ENCODE measurements at regions not wholly inside any gene's neighbourhood (a gene's known extent, or its start where the extent isn't known, plus 50 kb on each side); places are given as distances from the start of the nearest gene placed in this dataset.

- H4K20me1 ChIP-seq (ENCODE audit: insufficient read depth, low read depth, low read length): no peaks in the 10 kb centered on the region
- H3K27me3 ChIP-seq (ENCODE audit: low read length): no peaks in the 10 kb centered on the region
- no peak overlapping the region for H3K4me2 ChIP-seq (ENCODE audit: low read depth, low read length, poor library complexity, severe bottlenecking)
- no peak overlapping the region for H3K4me3 ChIP-seq (ENCODE audit: low read length)
- H2AFZ ChIP-seq (ENCODE audit: low read length): no peak overlapping the region
- no peak overlapping the region for H3K27ac ChIP-seq (ENCODE audit: low read length)
- no peaks in the 10 kb centered on the region for H3K79me2 ChIP-seq (ENCODE audit: low read length)
- H3K9me3 ChIP-seq (ENCODE audit: low read length): peaks cover 9% of the 10 kb centered on the region; the same call in 1 of the 2 replicates
- H3K36me3 ChIP-seq (ENCODE audit: insufficient read depth, low read length): no peaks in the 10 kb centered on the region
- DNase-seq: no peak
- no peak overlapping the region for H3K9ac ChIP-seq (ENCODE audit: low read length)
- no peaks in the 10 kb centered on the region for H3K9me2 ChIP-seq (replicated peaks; ENCODE audit: insufficient read depth, low read length)
- no peaks in the 10 kb centered on the region for H3K4me1 ChIP-seq (ENCODE audit: low read length)
Observed at GRCh38 chr5:125837866-125838265, 585.3 kb upstream of the GRAMD2B start.

- Histone ChIP-seq H3K79me2 (ENCODE audit: low read length) (no peaks in the 10 kb centered on the region), H2AFZ (ENCODE audit: low read length) (no peak overlapping the region), H3K9me3 (ENCODE audit: low read length) (no peaks in the 10 kb centered on the region), H3K4me3 (ENCODE audit: low read length) (no peak overlapping the region), H3K27me3 (ENCODE audit: low read length) (no peaks in the 10 kb centered on the region), H3K9me2 (replicated peaks; ENCODE audit: insufficient read depth, low read length) (no peaks in the 10 kb centered on the region; the same call in 1 of the 2 replicates), H3K4me1 (ENCODE audit: low read length) (no peaks in the 10 kb centered on the region), H3K4me2 (ENCODE audit: low read depth, low read length, poor library complexity, severe bottlenecking) (no peak overlapping the region), H3K27ac (ENCODE audit: low read length) (no peak overlapping the region), H3K36me3 (ENCODE audit: insufficient read depth, low read length) (no peaks in the 10 kb centered on the region), H3K9ac (ENCODE audit: low read length) (no peak overlapping the region), H4K20me1 (ENCODE audit: insufficient read depth, low read depth, low read length) (no peaks in the 10 kb centered on the region)
- DNase-seq: no peak
Observed at GRCh38 chr5:125847561-125847960, 575.6 kb upstream of the GRAMD2B start.

- H3K9me3 ChIP-seq (ENCODE audit: low read length): no peaks in the 10 kb centered on the region
- no peak for DNase-seq
- no peak overlapping the region for H2AFZ ChIP-seq (ENCODE audit: low read length)
Observed at GRCh38 chr5:125848751-125849150, 574.5 kb upstream of the GRAMD2B start.

DNA sequence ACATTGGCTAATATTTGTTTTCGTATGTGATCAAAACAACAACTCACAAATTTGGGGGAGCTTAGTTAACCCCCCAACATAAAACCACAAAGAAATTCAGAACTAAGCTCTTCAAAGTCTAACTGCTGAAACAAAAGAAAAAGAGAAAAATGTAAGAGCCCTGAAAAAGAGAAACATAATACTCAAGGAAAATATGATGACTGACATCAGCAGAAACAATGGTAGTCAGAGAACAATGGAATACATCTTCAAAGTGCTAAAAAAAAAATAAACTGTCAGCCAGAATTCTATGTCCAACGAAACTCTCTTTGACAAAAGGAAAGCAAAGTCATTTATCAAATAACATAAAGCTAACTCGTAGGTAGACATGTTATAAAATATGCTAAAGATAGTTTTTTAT, 566.3 kb upstream of the GRAMD2B start:
- no peaks in the 10 kb centered on the region for H3K9me2 ChIP-seq (replicated peaks; ENCODE audit: insufficient read depth, low read length)
- no peaks in the 10 kb centered on the region for H4K20me1 ChIP-seq (ENCODE audit: insufficient read depth, low read depth, low read length)
- no peaks in the 10 kb centered on the region for H3K27me3 ChIP-seq (ENCODE audit: low read length)
- no peak for DNase-seq
- no peak overlapping the region for H3K27ac ChIP-seq (ENCODE audit: low read length)
- H3K4me1 ChIP-seq (ENCODE audit: low read length): no peaks in the 10 kb centered on the region
- H3K36me3 ChIP-seq (ENCODE audit: insufficient read depth, low read length): no peaks in the 10 kb centered on the region
- no peak overlapping the region for H3K4me3 ChIP-seq (ENCODE audit: low read length)
- no peak overlapping the region for H3K9ac ChIP-seq (ENCODE audit: low read length)
- H3K4me2 ChIP-seq (ENCODE audit: low read depth, low read length, poor library complexity, severe bottlenecking): no peak overlapping the region
- H2AFZ ChIP-seq (ENCODE audit: low read length): no peak overlapping the region
- 0 out of 2 replicates have a peak, but pooled peaks cover 5% of the 10 kb centered on the region for H3K9me3 ChIP-seq (ENCODE audit: low read length)
- no peaks in the 10 kb centered on the region for H3K79me2 ChIP-seq (ENCODE audit: low read length)

More at GRCh38 chr5:125848751-125849150, 574.5 kb upstream of the GRAMD2B start:
- no peak overlapping the region for H3K4me2 ChIP-seq (ENCODE audit: low read depth, low read length, poor library complexity, severe bottlenecking)
- no peaks in the 10 kb centered on the region for H3K36me3 ChIP-seq (ENCODE audit: insufficient read depth, low read length)
- no peaks in the 10 kb centered on the region for H3K27me3 ChIP-seq (ENCODE audit: low read length)
- H3K9ac ChIP-seq (ENCODE audit: low read length): no peak overlapping the region
- no peaks in the 10 kb centered on the region for H3K79me2 ChIP-seq (ENCODE audit: low read length)
- no peak overlapping the region for H3K4me3 ChIP-seq (ENCODE audit: low read length)
- H3K27ac ChIP-seq (ENCODE audit: low read length): no peak overlapping the region
- H4K20me1 ChIP-seq (ENCODE audit: insufficient read depth, low read depth, low read length): no peaks in the 10 kb centered on the region
- no peaks in the 10 kb centered on the region; the same call in 1 of the 2 replicates for H3K9me2 ChIP-seq (replicated peaks; ENCODE audit: insufficient read depth, low read length)
- no peaks in the 10 kb centered on the region for H3K4me1 ChIP-seq (ENCODE audit: low read length)

GRCh38 chr5:125863579-125863978, 559.6 kb upstream of the GRAMD2B start:
- Histone ChIP-seq H3K27me3 (ENCODE audit: low read length) (no peaks in the 10 kb centered on the region), H3K9ac (ENCODE audit: low read length) (no peak overlapping the region), H3K4me3 (ENCODE audit: low read length) (no peak overlapping the region), H2AFZ (ENCODE audit: low read length) (no peak overlapping the region), H3K9me2 (replicated peaks; ENCODE audit: insufficient read depth, low read length) (no peaks in the 10 kb centered on the region), H3K27ac (ENCODE audit: low read length) (no peak overlapping the region), H3K9me3 (ENCODE audit: low read length) (peaks cover 22% of the 10 kb centered on the region), H3K36me3 (ENCODE audit: insufficient read depth, low read length) (no peaks in the 10 kb centered on the region), H4K20me1 (ENCODE audit: insufficient read depth, low read depth, low read length) (no peaks in the 10 kb centered on the region), H3K4me2 (ENCODE audit: low read depth, low read length, poor library complexity, severe bottlenecking) (no peak overlapping the region), H3K79me2 (ENCODE audit: low read length) (no peaks in the 10 kb centered on the region), H3K4me1 (ENCODE audit: low read length) (no peaks in the 10 kb centered on the region)
- DNase-seq: no peak

DNA sequence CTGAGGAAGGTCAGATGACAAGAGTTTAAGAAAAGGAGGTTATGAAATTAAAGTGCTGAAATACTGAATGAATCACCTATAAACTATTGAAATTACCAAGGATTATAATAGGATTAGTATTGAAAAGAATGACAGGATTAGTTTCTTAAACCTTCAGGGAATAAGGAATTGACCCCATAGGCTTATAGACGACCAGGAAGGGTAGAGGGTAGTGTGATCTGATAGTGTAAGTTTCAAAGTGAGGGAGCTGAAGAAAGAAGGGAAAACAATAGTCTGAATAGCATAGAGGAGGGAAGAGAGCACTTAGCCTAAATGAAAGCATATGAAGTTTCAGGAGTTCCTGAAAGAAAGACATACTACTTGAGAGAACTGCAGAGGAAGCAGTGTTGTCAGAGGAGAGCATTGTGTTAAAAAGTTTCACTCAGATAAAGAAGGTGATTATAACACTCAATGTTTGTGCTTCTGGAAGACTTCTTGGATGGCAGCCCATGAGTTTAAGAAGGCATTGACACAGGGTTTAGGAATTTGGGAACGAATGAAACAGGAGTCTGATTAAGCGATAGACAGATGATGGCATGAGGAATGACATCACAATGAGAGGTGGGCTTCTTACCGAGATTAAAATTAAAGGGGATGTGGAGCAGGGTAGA, 557.9 kb upstream of the GRAMD2B start:
- no peak for DNase-seq
- Histone ChIP-seq H3K4me1 (ENCODE audit: low read length) (no peaks in the 10 kb centered on the region), H3K79me2 (ENCODE audit: low read length) (no peaks in the 10 kb centered on the region), H3K27me3 (ENCODE audit: low read length) (no peaks in the 10 kb centered on the region), H3K36me3 (ENCODE audit: insufficient read depth, low read length) (no peaks in the 10 kb centered on the region), H3K9me2 (replicated peaks; ENCODE audit: insufficient read depth, low read length) (no peaks in the 10 kb centered on the region), H3K4me3 (ENCODE audit: low read length) (no peak overlapping the region), H2AFZ (ENCODE audit: low read length) (no peak overlapping the region), H4K20me1 (ENCODE audit: insufficient read depth, low read depth, low read length) (no peaks in the 10 kb centered on the region), H3K9me3 (ENCODE audit: low read length) (peaks cover 25% of the 10 kb centered on the region), H3K9ac (ENCODE audit: low read length) (no peak overlapping the region), H3K4me2 (ENCODE audit: low read depth, low read length, poor library complexity, severe bottlenecking) (no peak overlapping the region), H3K27ac (ENCODE audit: low read length) (no peak overlapping the region)

GRCh38 chr5:125868036-125868435, 555.2 kb upstream of the GRAMD2B start:
- no peaks in the 10 kb centered on the region for H3K36me3 ChIP-seq (ENCODE audit: insufficient read depth, low read length)
- H2AFZ ChIP-seq (ENCODE audit: low read length): no peak overlapping the region
- H4K20me1 ChIP-seq (ENCODE audit: insufficient read depth, low read depth, low read length): no peaks in the 10 kb centered on the region
- peaks cover 21% of the 10 kb centered on the region for H3K9me3 ChIP-seq (ENCODE audit: low read length)
- H3K4me1 ChIP-seq (ENCODE audit: low read length): no peaks in the 10 kb centered on the region
- no peaks in the 10 kb centered on the region for H3K79me2 ChIP-seq (ENCODE audit: low read length)
- H3K4me2 ChIP-seq (ENCODE audit: low read depth, low read length, poor library complexity, severe bottlenecking): no peak overlapping the region
- H3K4me3 ChIP-seq (ENCODE audit: low read length): no peak overlapping the region
- H3K27ac ChIP-seq (ENCODE audit: low read length): no peak overlapping the region
- H3K27me3 ChIP-seq (ENCODE audit: low read length): no peaks in the 10 kb centered on the region
- no peaks in the 10 kb centered on the region for H3K9me2 ChIP-seq (replicated peaks; ENCODE audit: insufficient read depth, low read length)
- no peak overlapping the region for H3K9ac ChIP-seq (ENCODE audit: low read length)
- no peak for DNase-seq

- H3K4me3 ChIP-seq (ENCODE audit: low read length): no peak overlapping the region
Observed at GRCh38 chr5:125870256-125870655, 553.0 kb upstream of the GRAMD2B start.

More at GRCh38 chr5:125870256-125870655, 553.0 kb upstream of the GRAMD2B start:
- Histone ChIP-seq H3K9me3 (ENCODE audit: low read length) (peaks cover 24% of the 10 kb centered on the region), H3K27ac (ENCODE audit: low read length) (no peak overlapping the region), H3K9me2 (replicated peaks; ENCODE audit: insufficient read depth, low read length) (no peaks in the 10 kb centered on the region), H3K36me3 (ENCODE audit: insufficient read depth, low read length) (no peaks in the 10 kb centered on the region), H2AFZ (ENCODE audit: low read length) (no peak overlapping the region), H3K9ac (ENCODE audit: low read length) (no peak overlapping the region), H4K20me1 (ENCODE audit: insufficient read depth, low read depth, low read length) (no peaks in the 10 kb centered on the region), H3K4me2 (ENCODE audit: low read depth, low read length, poor library complexity, severe bottlenecking) (no peak overlapping the region), H3K4me1 (ENCODE audit: low read length) (no peaks in the 10 kb centered on the region), H3K79me2 (ENCODE audit: low read length) (no peaks in the 10 kb centered on the region), H3K27me3 (ENCODE audit: low read length) (no peaks in the 10 kb centered on the region)
- DNase-seq: no peak

Data from Karpas-422 (cell line).